ENCODE measurements at regions not wholly inside any gene's neighbourhood (a gene's known extent, or its start where the extent isn't known, plus 50 kb on each side); places are given as distances from the start of the nearest gene placed in this dataset.
"Not testable (repeated sequence)": the region's sequence is repeated elsewhere in the genome, so short reads cannot be mapped to it uniquely, and the experiment has no call there.

DNA sequence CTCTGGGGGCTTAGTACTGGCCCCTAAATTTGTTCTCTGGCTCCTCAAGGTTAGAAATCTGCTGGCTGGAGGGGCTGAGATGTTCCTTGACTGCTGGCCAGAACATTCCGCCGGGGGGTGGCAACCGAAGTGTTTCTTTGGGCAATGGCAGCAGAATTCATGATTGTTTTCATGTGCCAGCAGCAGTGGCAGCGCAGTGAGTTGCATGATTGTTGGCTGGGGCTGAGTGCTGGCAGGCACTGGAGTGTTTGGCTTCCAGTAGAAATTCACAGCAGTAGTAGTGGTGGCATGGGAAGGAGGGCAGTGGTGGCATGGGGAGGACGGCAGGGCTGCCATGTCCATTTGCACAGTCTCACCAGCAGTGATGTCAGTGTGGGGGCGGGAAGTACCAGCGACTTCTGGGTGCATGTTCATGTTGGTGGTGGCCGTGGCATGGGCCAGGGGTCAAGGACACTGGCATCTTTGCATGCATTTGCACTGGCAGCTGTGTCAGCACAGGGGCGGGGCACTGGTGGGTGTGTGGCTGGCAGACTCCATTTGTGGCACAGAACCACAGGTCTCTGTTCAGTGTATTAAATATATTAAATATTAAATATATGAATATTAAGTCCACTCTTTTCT lies 130.6 kb upstream of the CDH7 start:
- H3K27me3 ChIP-seq, result no peaks in the 10 kb centered on the region
- intact Hi-C loops (cut with DNase I; ENCODE audit: low total_unique reads), result no loop called here
- H3K9me3 ChIP-seq, result no peaks in the 10 kb centered on the region
- TF ChIP-seq, protein P1, sequence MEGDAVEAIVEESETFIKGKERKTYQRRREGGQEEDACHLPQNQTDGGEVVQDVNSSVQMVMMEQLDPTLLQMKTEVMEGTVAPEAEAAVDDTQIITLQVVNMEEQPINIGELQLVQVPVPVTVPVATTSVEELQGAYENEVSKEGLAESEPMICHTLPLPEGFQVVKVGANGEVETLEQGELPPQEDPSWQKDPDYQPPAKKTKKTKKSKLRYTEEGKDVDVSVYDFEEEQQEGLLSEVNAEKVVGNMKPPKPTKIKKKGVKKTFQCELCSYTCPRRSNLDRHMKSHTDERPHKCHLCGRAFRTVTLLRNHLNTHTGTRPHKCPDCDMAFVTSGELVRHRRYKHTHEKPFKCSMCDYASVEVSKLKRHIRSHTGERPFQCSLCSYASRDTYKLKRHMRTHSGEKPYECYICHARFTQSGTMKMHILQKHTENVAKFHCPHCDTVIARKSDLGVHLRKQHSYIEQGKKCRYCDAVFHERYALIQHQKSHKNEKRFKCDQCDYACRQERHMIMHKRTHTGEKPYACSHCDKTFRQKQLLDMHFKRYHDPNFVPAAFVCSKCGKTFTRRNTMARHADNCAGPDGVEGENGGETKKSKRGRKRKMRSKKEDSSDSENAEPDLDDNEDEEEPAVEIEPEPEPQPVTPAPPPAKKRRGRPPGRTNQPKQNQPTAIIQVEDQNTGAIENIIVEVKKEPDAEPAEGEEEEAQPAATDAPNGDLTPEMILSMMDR (IDR thresholded peaks at IDR 0.05), result no peak
- TF ChIP-seq POLR2A (IDR thresholded peaks at IDR 0.05), result no peak
- no peak overlapping the region for H3K27ac ChIP-seq
- H3K4me3 ChIP-seq, result no peak overlapping the region
- no peaks in the 10 kb centered on the region for H3K4me1 ChIP-seq
- no peak for DNase-seq
- no peaks in the 10 kb centered on the region for H3K36me3 ChIP-seq

DNA sequence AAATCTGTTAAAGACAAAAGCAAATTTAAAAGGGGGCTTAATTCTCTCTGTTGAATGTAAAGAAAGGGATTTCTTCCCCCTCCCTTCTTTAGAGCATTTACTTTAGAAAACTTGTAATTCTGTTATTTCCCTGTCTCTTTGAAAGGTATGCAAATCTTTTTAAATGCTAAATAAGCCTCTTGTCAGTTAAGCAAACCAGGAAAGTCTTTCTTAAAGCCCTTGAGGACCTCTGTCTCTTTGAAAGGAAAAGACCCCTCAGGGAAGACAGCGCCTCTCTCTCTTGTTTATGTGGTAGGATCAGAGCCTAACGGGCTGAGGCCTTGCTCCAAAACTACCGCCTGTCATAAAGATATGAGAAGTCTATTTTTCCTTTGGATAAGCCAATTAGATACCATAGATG lies 139.9 kb upstream of the CDH7 start:
- no peaks in the 10 kb centered on the region for H3K36me3 ChIP-seq
- no peaks in the 10 kb centered on the region for H3K9me3 ChIP-seq
- no peak overlapping the region for H3K27ac ChIP-seq
- no peaks in the 10 kb centered on the region for H3K4me1 ChIP-seq
- TF ChIP-seq, protein P1 (IDR thresholded peaks at IDR 0.05), result no peak
- TF ChIP-seq POLR2A (IDR thresholded peaks at IDR 0.05), result no peak
- no peak for DNase-seq
- no peak overlapping the region for H3K4me3 ChIP-seq
- H3K27me3 ChIP-seq, result no peaks in the 10 kb centered on the region
- intact Hi-C loops (cut with DNase I; ENCODE audit: low total_unique reads), result no loop called here

DNA sequence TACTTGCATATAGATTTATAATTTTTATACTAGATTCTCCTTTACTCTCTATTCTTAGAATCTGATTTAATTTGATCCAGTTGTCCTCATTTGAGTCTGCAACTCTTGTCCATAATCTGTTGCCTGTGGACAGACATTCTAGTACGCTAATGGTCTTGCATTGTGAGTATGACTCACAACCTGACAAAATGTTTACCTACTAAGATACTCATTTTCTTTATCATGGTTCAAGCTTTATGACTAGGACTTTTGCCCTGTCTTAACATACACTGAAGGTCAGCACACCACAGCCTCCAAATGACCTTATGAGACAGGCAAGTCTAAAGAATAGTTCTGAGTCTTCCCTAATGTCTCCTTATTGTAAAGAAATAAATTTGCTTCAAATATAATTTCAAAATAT lies 142.3 kb upstream of the CDH7 start:
- intact Hi-C loops (cut with DNase I; ENCODE audit: low total_unique reads), result no loop called here
- H3K4me3 ChIP-seq, result no peak overlapping the region
- H3K9me3 ChIP-seq, result no peaks in the 10 kb centered on the region
- H3K27ac ChIP-seq, result no peak overlapping the region
- H3K27me3 ChIP-seq, result no peaks in the 10 kb centered on the region
- H3K36me3 ChIP-seq, result no peaks in the 10 kb centered on the region
- no peaks in the 10 kb centered on the region for H3K4me1 ChIP-seq
- DNase-seq, result no peak
- TF ChIP-seq POLR2A (IDR thresholded peaks at IDR 0.05), result no peak
- TF ChIP-seq, protein P1 (IDR thresholded peaks at IDR 0.05), result no peak

DNA sequence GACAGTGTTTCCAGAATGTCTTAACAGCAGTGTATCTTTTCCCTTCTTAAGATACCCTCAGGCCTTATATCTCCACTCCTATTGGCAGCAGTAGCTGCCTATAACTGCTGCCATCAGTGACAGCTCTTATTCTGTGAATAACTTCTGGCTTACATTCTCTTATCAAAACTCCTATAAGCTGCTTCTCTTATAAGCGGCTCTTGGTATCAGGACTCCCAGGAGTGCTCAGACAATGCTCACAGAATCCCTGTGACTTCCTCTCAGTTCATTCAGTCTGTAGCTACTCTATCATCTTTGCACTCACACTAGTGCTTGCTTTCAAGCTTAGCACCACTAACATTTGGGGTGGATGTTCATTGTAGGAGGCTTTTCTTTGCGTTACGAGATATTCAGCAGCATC lies 143.7 kb upstream of the CDH7 start:
- Histone ChIP-seq H3K4me3 (no peak overlapping the region), H3K4me1 (no peaks in the 10 kb centered on the region), H3K9me3 (no peaks in the 10 kb centered on the region), H3K36me3 (no peaks in the 10 kb centered on the region), H3K27ac (no peak overlapping the region), H3K27me3 (no peaks in the 10 kb centered on the region)
- DNase-seq, result no peak
- intact Hi-C loops (cut with DNase I; ENCODE audit: low total_unique reads), result no loop called here
- TF ChIP-seq POLR2A (IDR thresholded peaks at IDR 0.05), result no peak
- TF ChIP-seq, protein P1 (IDR thresholded peaks at IDR 0.05), result no peak

DNA sequence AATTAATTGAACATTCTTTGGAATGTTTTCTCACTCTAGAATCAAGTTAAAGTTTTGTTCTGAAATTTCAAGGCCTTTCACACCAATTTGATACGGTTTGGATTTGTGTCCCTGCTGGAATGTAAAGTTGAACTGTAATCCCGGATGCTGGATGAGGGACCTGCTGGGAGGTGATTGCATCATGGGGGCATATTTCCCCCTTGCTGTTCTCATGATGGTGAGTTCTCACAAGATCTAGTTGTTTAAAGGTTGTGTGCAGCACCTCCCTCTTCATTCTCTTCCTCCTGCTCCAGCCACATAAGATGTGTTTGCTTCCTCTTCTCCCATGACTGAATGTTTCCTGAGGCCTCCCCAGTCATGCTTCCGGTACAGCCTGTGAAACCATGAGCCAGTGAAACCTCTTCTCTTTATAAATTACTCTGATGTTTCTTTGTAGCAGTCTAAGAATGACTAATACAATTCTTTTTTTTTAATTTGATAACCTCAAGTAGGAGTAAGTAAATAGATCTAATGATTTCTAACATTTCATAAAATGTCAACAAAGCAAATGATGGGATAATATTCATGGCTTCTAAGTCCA lies 144.2 kb upstream of the CDH7 start:
- no peaks in the 10 kb centered on the region for H3K9me3 ChIP-seq
- no peak for DNase-seq
- no peaks in the 10 kb centered on the region for H3K27me3 ChIP-seq
- no peak overlapping the region for H3K4me3 ChIP-seq
- no peaks in the 10 kb centered on the region for H3K4me1 ChIP-seq
- TF ChIP-seq POLR2A (IDR thresholded peaks at IDR 0.05), result no peak
- TF ChIP-seq, protein P1 (IDR thresholded peaks at IDR 0.05), result no peak
- H3K27ac ChIP-seq, result no peak overlapping the region
- H3K36me3 ChIP-seq, result no peaks in the 10 kb centered on the region
- intact Hi-C loops (cut with DNase I; ENCODE audit: low total_unique reads), result no loop called here

DNA sequence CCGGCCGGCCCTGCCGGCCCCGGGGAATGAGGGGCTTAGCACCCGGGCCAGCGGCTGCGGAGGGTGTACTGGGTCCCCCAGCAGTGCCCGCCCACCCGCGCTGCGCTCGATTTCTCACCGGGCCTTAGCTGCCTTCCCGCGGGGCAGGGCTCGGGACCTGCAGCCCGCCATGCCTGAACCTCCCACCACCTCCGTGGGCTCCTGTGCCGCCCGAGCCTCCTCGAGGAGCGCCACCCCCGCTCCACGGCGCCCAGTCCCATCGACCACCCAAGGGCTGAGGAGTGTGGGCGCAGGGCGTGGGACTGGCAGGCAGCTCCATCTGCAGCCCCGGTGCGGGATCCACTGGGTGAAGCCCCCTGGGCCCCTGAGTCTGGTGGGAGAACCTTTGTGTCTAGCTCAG lies 145.5 kb upstream of the CDH7 start:
- H3K36me3 ChIP-seq; H3K4me1 ChIP-seq; H3K27ac ChIP-seq; intact Hi-C loops (cut with DNase I; ENCODE audit: low total_unique reads); H3K4me3 ChIP-seq; H3K27me3 ChIP-seq; DNase-seq; H3K9me3 ChIP-seq: not testable (repeated sequence)
